HFFc6 (cell line): ENCODE measurements at regions not wholly inside any gene's neighbourhood (a gene's known extent, or its start where the extent isn't known, plus 50 kb on each side); places are given as distances from the start of the nearest gene placed in this dataset.

Source experiments
- DNase-seq: peaks from one replicate; pipeline ENCODE4 v3.0.0-alpha.2; 2018
- H3K27ac Mint-ChIP-seq: 2 replicates; pipeline ENCODE4 v1.8.0; 2020; ENCODE audit warnings: mild to moderate bottlenecking, mixed read lengths
- H3K27me3 Mint-ChIP-seq: 2 replicates; pipeline ENCODE4 v1.8.0; 2021; ENCODE audit warnings: mild to moderate bottlenecking, moderate library complexity, mixed read lengths; ENCODE audit not compliant: insufficient read depth
- H3K36me3 Mint-ChIP-seq: 2 replicates; pipeline ENCODE4 v1.8.0; 2021; ENCODE audit warnings: low read depth, mixed read lengths
- H3K4me1 Mint-ChIP-seq: 2 replicates; pipeline ENCODE4 v1.8.0; 2020; ENCODE audit warnings: low read depth, mixed read lengths
- H3K4me3 Mint-ChIP-seq: 2 replicates; pipeline ENCODE4 v1.8.0; 2020; ENCODE audit warnings: mild to moderate bottlenecking, moderate library complexity, mixed read lengths
- H3K9me3 Mint-ChIP-seq: 2 replicates; pipeline ENCODE4 v1.8.0; 2020; ENCODE audit warnings: mild to moderate bottlenecking, mixed read lengths
- CTCF ChIP-seq: fragments of 200-600 bp; sonication (generic); IDR thresholded peaks from 2 replicates; pipeline ENCODE4 v1.5.0; 2021; ENCODE audit warnings: antibody characterized with exemption, mild to moderate bottlenecking

- DNase-seq: no peak
- H3K27ac Mint-ChIP-seq: no peak overlapping the region
- H3K27me3 Mint-ChIP-seq: peaks cover 8% of the 10 kb centered on the region
- peaks cover 7% of the 10 kb centered on the region; the same call in 1 of the 2 replicates for H3K4me1 Mint-ChIP-seq
- TF ChIP-seq CTCF: no peak
- no peak overlapping the region for H3K4me3 Mint-ChIP-seq
- H3K36me3 Mint-ChIP-seq: no peaks in the 10 kb centered on the region
- H3K9me3 Mint-ChIP-seq: no peaks in the 10 kb centered on the region; the same call in 1 of the 2 replicates
Measured at GRCh38 chr5:124606093-124606492, 140.3 kb downstream of the ZNF608 start.

- peaks cover 8% of the 10 kb centered on the region for H3K27me3 Mint-ChIP-seq
- H3K4me1 Mint-ChIP-seq: peaks cover 7% of the 10 kb centered on the region; the same call in 1 of the 2 replicates
- H3K27ac Mint-ChIP-seq: no peak overlapping the region
- TF ChIP-seq CTCF: no peak
- H3K4me3 Mint-ChIP-seq: no peak overlapping the region
- no peaks in the 10 kb centered on the region for H3K36me3 Mint-ChIP-seq
- no peak for DNase-seq
- H3K9me3 Mint-ChIP-seq: no peaks in the 10 kb centered on the region; the same call in 1 of the 2 replicates
Measured at GRCh38 chr5:124605541-124605940, 140.9 kb downstream of the ZNF608 start.

DNA sequence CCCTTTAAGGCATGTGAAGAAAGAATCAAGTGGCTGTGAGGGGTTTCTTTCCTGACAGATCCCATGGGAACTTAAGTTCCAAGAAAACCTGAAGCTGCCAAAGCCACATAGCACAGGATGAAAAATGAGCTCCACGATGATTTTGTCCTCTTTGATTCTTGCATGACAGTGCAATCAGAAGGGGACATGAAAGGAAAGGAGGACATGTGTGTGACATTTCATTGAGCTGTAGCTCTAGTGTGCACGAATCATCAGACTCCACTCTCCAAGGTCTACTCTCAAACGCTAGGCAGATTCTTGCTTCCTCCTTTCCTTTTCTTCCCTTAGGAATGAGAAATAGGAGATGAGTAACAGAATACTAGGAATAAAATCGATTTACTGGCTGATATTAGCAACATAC lies 142.0 kb downstream of the ZNF608 start:
- H3K27ac Mint-ChIP-seq: no peak overlapping the region
- TF ChIP-seq CTCF: no peak
- no peaks in the 10 kb centered on the region for H3K36me3 Mint-ChIP-seq
- peaks cover 8% of the 10 kb centered on the region for H3K27me3 Mint-ChIP-seq
- H3K4me3 Mint-ChIP-seq: no peak overlapping the region
- no peak for DNase-seq
- peaks cover 15% of the 10 kb centered on the region for H3K4me1 Mint-ChIP-seq
- H3K9me3 Mint-ChIP-seq: no peaks in the 10 kb centered on the region; the same call in 1 of the 2 replicates

GRCh38 chr5:124602925-124603650 lies 143.4 kb downstream of the ZNF608 start:
- no peak overlapping the region for H3K27ac Mint-ChIP-seq
- peaks cover 5% of the 10 kb centered on the region for H3K27me3 Mint-ChIP-seq
- H3K9me3 Mint-ChIP-seq: no peaks in the 10 kb centered on the region
- no peak for DNase-seq
- H3K4me1 Mint-ChIP-seq: peaks cover 21% of the 10 kb centered on the region
- no peak for TF ChIP-seq CTCF
- no peaks in the 10 kb centered on the region for H3K36me3 Mint-ChIP-seq
- H3K4me3 Mint-ChIP-seq: no peak overlapping the region

GRCh38 chr5:124599028-124599973 lies 147.1 kb downstream of the ZNF608 start:
- H3K4me3 Mint-ChIP-seq: no peak overlapping the region; the same call in 1 of the 2 replicates

More at GRCh38 chr5:124599028-124599973, 147.1 kb downstream of the ZNF608 start:
- TF ChIP-seq CTCF: no peak
- Mint-ChIP-seq H3K4me1 (peaks cover 35% of the 10 kb centered on the region), H3K27me3 (peaks cover 5% of the 10 kb centered on the region; the same call in 1 of the 2 replicates), H3K9me3 (no peaks in the 10 kb centered on the region), H3K36me3 (no peaks in the 10 kb centered on the region), H3K27ac (no peak overlapping the region)
- DNase-seq: peak; percentile 3
